K562 (cell line): ENCODE measurements at regions not wholly inside any gene's neighbourhood (a gene's known extent, or its start where the extent isn't known, plus 50 kb on each side); places are given as distances from the start of the nearest gene placed in this dataset.

Source experiments
- ATAC-seq: fragments of 200-7000 bp; cut with Tn5 transposase; 3 replicates; pipeline ENCODE4 v1.9.1; 2020; ENCODE audit warnings: moderate library complexity
- BruUV-seq: library from RNA; stranded (reverse); fragments of 400-500 nt; replicated peaks from 2 replicates; lab custom pipeline; 2021; lab: Mats Ljungman, UMichigan
- CTCF ChIA-PET: fragments of 300-600 bp; formaldehyde crosslinking; extraction: SDS; loops from one replicate; lab custom pipeline; 2021; ENCODE audit warnings: low intra/inter-chr PET ratio; lab: Yijun Ruan, JAX
- POLR2A ChIA-PET: fragments of 300-600, 350-650 bp; sonication (Branson Sonifier 250); formaldehyde crosslinking; extraction: SDS; loops from one replicate; lab custom pipeline; 2021; ENCODE audit warnings: antibody characterized with exemption, inconsistent platforms; lab: Yijun Ruan, JAX
- DNase-seq, 4 experiments: peaks; one replicate each; pipeline versions ENCODE4 v3.0.0 to v3.0.0-alpha.2; 2011 to 2018; ENCODE audit warnings: low spot score in 3 of 4, mixed read lengths in 3 of 4; ENCODE audit errors: extremely low read depth in 1 of 4
- FAIRE-seq: peaks from 2 replicates; lab custom pipeline; 2011; peaks lifted over from hg19 to GRCh38; lab: Jason Lieb, UNC
- H2AFZ ChIP-seq: 2 replicates; pipeline ENCODE4 v1.6.0; 2011; ENCODE audit warnings: low read depth, low read length, control low read depth, inconsistent platforms
- H3K27ac ChIP-seq: fragments of 200-600 bp; 3 replicates; pipeline ENCODE4 v1.8.0; 2011; ENCODE audit warnings: low read depth, mild to moderate bottlenecking, control low read depth, inconsistent platforms, low read length, moderate library complexity, mixed read lengths; ENCODE audit errors: extremely low read depth
- H3K27me3 ChIP-seq, 2 experiments: fragments of 300-600 bp in 1 of 2; 2 replicates in 1 of 2; 3 replicates in 1 of 2; pipeline versions ENCODE4 v1.6.0 to v1.8.0; 2011; ENCODE audit warnings: inconsistent platforms in 2 of 2, low read length in 2 of 2, mild to moderate bottlenecking in 1 of 2, mixed read lengths in 1 of 2, moderate library complexity in 1 of 2; ENCODE audit not compliant: control insufficient read depth in 2 of 2, insufficient read depth in 2 of 2
- H3K36me3 ChIP-seq: fragments of 300-600 bp; 3 replicates; pipeline ENCODE4 v1.8.0; 2011; ENCODE audit warnings: mild to moderate bottlenecking, low read length, inconsistent platforms; ENCODE audit not compliant: control insufficient read depth, insufficient read depth
- H3K4me1 ChIP-seq, 2 experiments: fragments of 200-600 bp in 1 of 2; replicated peaks in 1 of 2; 2 replicates in 1 of 2; 3 replicates in 1 of 2; pipeline versions ENCODE4 v1.5.1 to v1.8.0; 2011; ENCODE audit warnings: inconsistent platforms in 2 of 2, low read length in 2 of 2, mild to moderate bottlenecking in 1 of 2, mixed read lengths in 1 of 2, moderate library complexity in 1 of 2; ENCODE audit not compliant: control insufficient read depth in 2 of 2, insufficient read depth in 2 of 2
- H3K4me2 ChIP-seq: 2 replicates; pipeline ENCODE4 v1.6.1; 2011; ENCODE audit warnings: low read length, control low read depth, inconsistent platforms, mixed read lengths; ENCODE audit not compliant: insufficient read depth
- H3K4me3 ChIP-seq: fragments of 200-600 bp; sonication (generic), shearing (Covaris generic); 2 replicates; pipeline ENCODE4 v1.5.1; 2016; ENCODE audit warnings: control low read depth, inconsistent platforms
- H3K79me2 ChIP-seq: fragments of 200-600 bp; 3 replicates; pipeline ENCODE4 v1.8.0; 2011; ENCODE audit warnings: low read length, inconsistent platforms; ENCODE audit not compliant: control insufficient read depth, insufficient read depth
- H3K9ac ChIP-seq, 2 experiments: 2 replicates each; pipeline versions ENCODE4 v1.6.0 to v1.6.1; 2011; ENCODE audit warnings: low read depth in 2 of 2, low read length in 2 of 2, control low read depth in 1 of 2, inconsistent platforms in 1 of 2, mild to moderate bottlenecking in 1 of 2, mixed read lengths in 1 of 2; ENCODE audit not compliant: insufficient read depth in 1 of 2
- H3K9me1 ChIP-seq: one replicate; pipeline ENCODE4 v1.6.0; 2011; ENCODE audit warnings: inconsistent platforms, mild to moderate bottlenecking, low read length, moderate library complexity; ENCODE audit not compliant: control insufficient read depth, insufficient read depth
- H3K9me3 ChIP-seq: replicated peaks from 2 replicates; pipeline ENCODE4 v1.5.1; 2011; ENCODE audit warnings: low read depth, low read length, inconsistent platforms; ENCODE audit not compliant: control insufficient read depth, insufficient read depth
- H4K20me1 ChIP-seq: replicated peaks from 2 replicates; pipeline ENCODE4 v1.6.1; 2011; ENCODE audit warnings: low read length, inconsistent platforms, mixed read lengths; ENCODE audit not compliant: control insufficient read depth, insufficient read depth
- CBX1 ChIP-seq: sonication (generic); IDR thresholded peaks from 2 replicates; pipeline ENCODE4 v1.6.1; 2016; ENCODE audit warnings: antibody characterized with exemption, low read depth, mild to moderate bottlenecking
- E2F4 ChIP-seq: sonication (generic); formaldehyde crosslinking; IDR thresholded peaks from 2 replicates; pipeline ENCODE4 v1.8.0; 2022; ENCODE audit warnings: mild to moderate bottlenecking, low read depth, missing genetic modification reagents
- HNRNPLL ChIP-seq: fragments of 200-400 bp; formaldehyde crosslinking; IDR thresholded peaks from 2 replicates; pipeline ENCODE4 v1.6.1; 2017; ENCODE audit warnings: low read length, low read depth, mild to moderate bottlenecking; ENCODE audit not compliant: poor library complexity, severe bottlenecking
- IRF2 ChIP-seq: sonication (generic); formaldehyde crosslinking; IDR thresholded peaks from 2 replicates; pipeline ENCODE4 v1.8.1; 2022; ENCODE audit warnings: mild to moderate bottlenecking, missing genetic modification reagents
- MEF2D ChIP-seq: conservative IDR thresholded peaks from 2 replicates; pipeline ENCODE4 v1.6.1; 2016; ENCODE audit warnings: low read depth, missing genetic modification characterization, missing compliant biosample characterization
- PURB ChIP-seq: sonication (generic); formaldehyde crosslinking; IDR thresholded peaks from 2 replicates; pipeline ENCODE4 v1.9.0; 2021; ENCODE audit warnings: low read depth, mild to moderate bottlenecking, missing genetic modification reagents
- RBM39 ChIP-seq: fragments of 200-400 bp; formaldehyde crosslinking; optimal IDR thresholded peaks from 2 replicates; pipeline ENCODE3; 2018; ENCODE audit warnings: low read depth, low read length
- TAF7 ChIP-seq: fragments of 450-650 bp; IDR thresholded peaks from 2 replicates; pipeline ENCODE4 v1.6.1; 2016; ENCODE audit warnings: missing genetic modification characterization, missing compliant biosample characterization
- TEAD4 ChIP-seq, 2 experiments: sonication (generic) in 1 of 2; formaldehyde crosslinking in 1 of 2; IDR thresholded peaks; 2 replicates each; pipeline versions ENCODE4 v1.6.1 to v1.8.0; 2012 to 2022; ENCODE audit warnings: borderline replicate concordance in 1 of 2, inconsistent platforms in 1 of 2, low read length in 1 of 2, mild to moderate bottlenecking in 1 of 2, missing genetic modification reagents in 1 of 2
- ZC3H8 ChIP-seq: fragments of 450-650 bp; IDR thresholded peaks from 2 replicates; pipeline ENCODE4 v1.6.1; 2017
- ZFP30 ChIP-seq: fragments of 250-450 bp; sonication (Bioruptor Pico); IDR thresholded peaks from 2 replicates; pipeline ENCODE4 v1.8.0; 2022; ENCODE audit warnings: moderate library complexity, mild to moderate bottlenecking, inconsistent platforms, borderline replicate concordance
- ZNF274 ChIP-seq: IDR thresholded peaks from 2 replicates; pipeline ENCODE4 v1.6.1; 2011; ENCODE audit warnings: low read depth, mild to moderate bottlenecking, low read length, moderate library complexity, borderline replicate concordance
- ZSCAN32 ChIP-seq: fragments of 450-650 bp; formaldehyde crosslinking; IDR thresholded peaks from 2 replicates; pipeline ENCODE4 v1.4.0; 2020; ENCODE audit warnings: mild to moderate bottlenecking, moderate library complexity
- WGBS: fragments of 100-300 bp; shearing (Covaris generic); methylation state at CpG from one replicate; pipeline ENCODE4 v1.1.6; 2016; ENCODE audit warnings: low coverage, mixed read lengths; ENCODE audit not compliant: insufficient coverage; ENCODE audit errors: missing lambda C conversion rate; 5-methylcytosine and 5-hydroxymethylcytosine counted together
- in situ Hi-C: fragments of 300-500 bp; cut with MboI; formaldehyde crosslinking; loops from 4 replicates; pipeline ENCODE4 v1.15.0; 2018; ENCODE audit warnings: inconsistent platforms, mixed read lengths
- intact Hi-C: fragments of 100-400 bp; cut with micrococcal nuclease; formaldehyde crosslinking; loops from 2 replicates; pipeline ENCODE4 v1.14.2; 2022

GRCh38 chr20:39464238-39464637 is 502.1 kb downstream of the DHX35 start:
- no peak for ATAC-seq
- Histone ChIP-seq H3K4me2 (no peak overlapping the region), H4K20me1 (no peaks in the 10 kb centered on the region), H3K9ac (no peak overlapping the region), H3K4me1 (no peaks in the 10 kb centered on the region), H3K4me3 (no peak overlapping the region), H3K27ac (no peak overlapping the region), H3K27me3 (no peaks in the 10 kb centered on the region), H2AFZ (no peak overlapping the region), H3K79me2 (no peaks in the 10 kb centered on the region), H3K9me1 (no peaks in the 10 kb centered on the region), H3K9me3 (no peaks in the 10 kb centered on the region), H3K36me3 (no peaks in the 10 kb centered on the region)
- BruUV-seq, result no TSS peak
- WGBS, result 0% methylated on average over 1 of the region's 1 CpG
- ChIA-PET POLR2A (no interaction called here), CTCF (no interaction called here)
- FAIRE-seq, result no peak
- in situ Hi-C loops (no loop called here), intact Hi-C loops (no loop called here)
- TF ChIP-seq IRF2 (CRISPR knock-in tag) (no peak), ZC3H8 (no peak), TEAD4 (IDR thresholded peaks at IDR 0.05; ENCODE audit: low read length) (no peak), TEAD4 (CRISPR knock-in tag; IDR thresholded peaks at IDR 0.05; ENCODE audit: borderline replicate concordance) (no peak), E2F4 (CRISPR knock-in tag) (no peak)
- no peak for DNase-seq

DNA sequence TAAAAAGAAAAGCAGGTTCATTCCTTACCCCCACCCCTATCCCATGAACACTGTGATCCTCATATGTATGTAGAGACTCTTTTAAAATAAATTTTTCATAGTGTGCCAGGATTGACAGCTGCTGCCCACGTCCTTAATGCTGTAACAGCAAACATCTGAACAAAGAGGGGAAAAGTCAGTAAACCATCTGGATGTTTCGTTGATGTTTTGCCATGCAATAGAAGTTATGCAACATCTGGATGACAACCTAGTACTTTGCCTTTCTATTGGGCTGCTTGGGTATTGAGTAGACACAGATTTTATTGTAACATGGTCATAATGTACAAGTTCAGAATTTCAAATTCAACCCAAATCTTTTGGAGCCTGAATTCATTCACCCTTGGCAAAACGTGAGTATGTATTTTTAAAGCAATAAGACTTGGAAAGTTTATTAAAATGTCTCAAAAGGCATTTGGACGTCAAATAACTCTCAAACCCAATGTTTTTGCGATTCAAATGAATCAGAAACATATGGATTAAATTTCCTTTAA is 500.3 kb downstream of the DHX35 start:
- WGBS, result 0% methylated on average over 5 of the region's 5 CpGs
- Histone ChIP-seq H3K9ac (no peak overlapping the region), H3K79me2 (no peaks in the 10 kb centered on the region), H3K4me1 (no peaks in the 10 kb centered on the region), H3K9me1 (no peaks in the 10 kb centered on the region), H3K27me3 (no peaks in the 10 kb centered on the region), H3K27ac (no peak overlapping the region), H3K36me3 (no peaks in the 10 kb centered on the region), H3K9me3 (no peaks in the 10 kb centered on the region; the same call in 1 of the 2 replicates), H4K20me1 (no peaks in the 10 kb centered on the region), H3K4me2 (no peak overlapping the region), H3K4me3 (no peak overlapping the region), H2AFZ (no peak overlapping the region)
- FAIRE-seq (no peak), DNase-seq (no peak), ATAC-seq (no peak)
- ChIA-PET CTCF (no interaction called here), POLR2A (no interaction called here)
- intact Hi-C loops, result no loop called here
- in situ Hi-C loops, result no loop called here
- BruUV-seq, result no TSS peak
- no peak for TF ChIP-seq ZFP30 (CRISPR knock-in tag)
- no peak for TF ChIP-seq HNRNPLL
- TF ChIP-seq ZSCAN32, result no peak
- no peak for TF ChIP-seq PURB
- no peak for TF ChIP-seq ZNF274
- TF ChIP-seq TAF7, result no peak
- no peak for TF ChIP-seq CBX1
- no peak for TF ChIP-seq MEF2D (tag)
- no peak for TF ChIP-seq RBM39
